ENCODE measurements at regions not wholly inside any gene's neighbourhood (a gene's known extent, or its start where the extent isn't known, plus 50 kb on each side); places are given as distances from the start of the nearest gene placed in this dataset.
"Not testable (repeated sequence)": the region's sequence is repeated elsewhere in the genome, so short reads cannot be mapped to it uniquely, and the experiment has no call there.

- Histone ChIP-seq H3K27me3 (no peaks in the 10 kb centered on the region), H3K27ac (peak overlapping the region; percentile 11 to 86 (median 72)), H3K4me1 (peaks cover 0 to 25% (median 7%) of the 10 kb centered on the region in 12 donors), H3K4me3 (no peak overlapping the region), H3K9me3 (peaks cover 0 to 28% (median 5%) of the 10 kb centered on the region in 12 donors), H3K36me3 (no peaks in the 10 kb centered on the region)
- ATAC-seq: peak; percentile 78 to 96 (median 94)
- peak; percentile 82 to 94 (median 83) for DNase-seq
- TF ChIP-seq CTCF (IDR thresholded peaks at IDR 0.05) (peak in 1 of 12 donors; percentile 7), POLR2A (IDR thresholded peaks at IDR 0.05) (no peak)
- WGBS, 4 donors: 19 to 30% (median 26%) methylated on average over 14 to 23 of the region's 23 CpGs
- intact Hi-C loops (cut with DNase I): loop anchor here in 2 of 10 donors (5.0 kb wide), 2 partner anchors 65 to 90 kb away; no protein-coding TSS in a partner anchor
Observed at GRCh38 chr2:236642584-236643291, 73.1 kb downstream of the ACKR3 start.

GRCh38 chr2:236643480-236643879 lies 73.9 kb downstream of the ACKR3 start:
- no peak overlapping the region for H3K4me3 ChIP-seq
- H3K27ac ChIP-seq: peak overlapping the region in 10 of 12 donors; percentile 48 to 86 (median 74)
- 92 to 95% (median 93%) methylated on average over 8 of the region's 8 CpGs for WGBS, 4 donors
- H3K9me3 ChIP-seq: peaks cover 0 to 28% (median 5%) of the 10 kb centered on the region in 12 donors
- H3K4me1 ChIP-seq: peaks cover 0 to 25% (median 7%) of the 10 kb centered on the region in 12 donors
- TF ChIP-seq CTCF (IDR thresholded peaks at IDR 0.05): no peak
- TF ChIP-seq POLR2A (IDR thresholded peaks at IDR 0.05): no peak
- DNase-seq: peak in 1 of 5 donors; percentile 15
- intact Hi-C loops (cut with DNase I): loop anchor here in 2 of 10 donors (5.0 kb wide), 2 partner anchors 66 to 89 kb away; no protein-coding TSS in a partner anchor
- no peaks in the 10 kb centered on the region for H3K27me3 ChIP-seq
- no peak for ATAC-seq
- H3K36me3 ChIP-seq: no peaks in the 10 kb centered on the region

- TF ChIP-seq POLR2A (IDR thresholded peaks at IDR 0.05) (no peak), CTCF (IDR thresholded peaks at IDR 0.05) (no peak)
- no peaks in the 10 kb centered on the region for H3K27me3 ChIP-seq
- no peak for ATAC-seq
- H3K9me3 ChIP-seq: peaks cover 0 to 28% (median 5%) of the 10 kb centered on the region in 12 donors
- intact Hi-C loops (cut with DNase I): loop anchor here in 2 of 10 donors (5.0 kb wide), 2 partner anchors 67 to 88 kb away; no protein-coding TSS in a partner anchor
- no peak for DNase-seq
- H3K4me1 ChIP-seq: peaks cover 0 to 25% (median 7%) of the 10 kb centered on the region in 12 donors
- H3K36me3 ChIP-seq: no peaks in the 10 kb centered on the region
- no peak overlapping the region for H3K4me3 ChIP-seq
- H3K27ac ChIP-seq: peak overlapping the region in 1 of 12 donors; percentile 62
Observed at GRCh38 chr2:236644067-236644466, 74.4 kb downstream of the ACKR3 start.

GRCh38 chr2:236644502-236644911 lies 74.9 kb downstream of the ACKR3 start:
- H3K27me3 ChIP-seq: no peaks in the 10 kb centered on the region
- peak in 2 of 5 donors; percentile 4 to 15 for DNase-seq
- 70 to 91% (median 86%) methylated on average over 4 of the region's 4 CpGs for WGBS, 4 donors
- H3K4me3 ChIP-seq: no peak overlapping the region
- H3K27ac ChIP-seq: no peak overlapping the region
- peaks cover 0 to 25% (median 7%) of the 10 kb centered on the region in 12 donors for H3K4me1 ChIP-seq
- H3K9me3 ChIP-seq: peaks cover 0 to 28% (median 6%) of the 10 kb centered on the region in 12 donors
- no peak for TF ChIP-seq POLR2A (IDR thresholded peaks at IDR 0.05)
- TF ChIP-seq CTCF (IDR thresholded peaks at IDR 0.05): no peak
- intact Hi-C loops (cut with DNase I): loop anchor here in 2 of 10 donors (5.0 kb wide), 2 partner anchors 67 to 88 kb away; no protein-coding TSS in a partner anchor
- no peak for ATAC-seq
- H3K36me3 ChIP-seq: no peaks in the 10 kb centered on the region

- ATAC-seq; DNase-seq; H3K4me3 ChIP-seq; intact Hi-C loops (cut with DNase I); H3K36me3 ChIP-seq; H3K27ac ChIP-seq; H3K27me3 ChIP-seq: not testable (repeated sequence)
- peaks cover 0 to 34% (median 9%) of the 10 kb centered on the region in 12 donors for H3K9me3 ChIP-seq
- H3K4me1 ChIP-seq: peaks cover 0 to 21% (median 7%) of the 10 kb centered on the region in 12 donors
- WGBS, 4 donors: 96 to 98% (median 97%) methylated on average over 4 of the region's 4 CpGs
Observed at GRCh38 chr2:236645141-236645540, 75.5 kb downstream of the ACKR3 start.
